ENCODE measurements at regions not wholly inside any gene's neighbourhood (a gene's known extent, or its start where the extent isn't known, plus 50 kb on each side); places are given as distances from the start of the nearest gene placed in this dataset.

DNA sequence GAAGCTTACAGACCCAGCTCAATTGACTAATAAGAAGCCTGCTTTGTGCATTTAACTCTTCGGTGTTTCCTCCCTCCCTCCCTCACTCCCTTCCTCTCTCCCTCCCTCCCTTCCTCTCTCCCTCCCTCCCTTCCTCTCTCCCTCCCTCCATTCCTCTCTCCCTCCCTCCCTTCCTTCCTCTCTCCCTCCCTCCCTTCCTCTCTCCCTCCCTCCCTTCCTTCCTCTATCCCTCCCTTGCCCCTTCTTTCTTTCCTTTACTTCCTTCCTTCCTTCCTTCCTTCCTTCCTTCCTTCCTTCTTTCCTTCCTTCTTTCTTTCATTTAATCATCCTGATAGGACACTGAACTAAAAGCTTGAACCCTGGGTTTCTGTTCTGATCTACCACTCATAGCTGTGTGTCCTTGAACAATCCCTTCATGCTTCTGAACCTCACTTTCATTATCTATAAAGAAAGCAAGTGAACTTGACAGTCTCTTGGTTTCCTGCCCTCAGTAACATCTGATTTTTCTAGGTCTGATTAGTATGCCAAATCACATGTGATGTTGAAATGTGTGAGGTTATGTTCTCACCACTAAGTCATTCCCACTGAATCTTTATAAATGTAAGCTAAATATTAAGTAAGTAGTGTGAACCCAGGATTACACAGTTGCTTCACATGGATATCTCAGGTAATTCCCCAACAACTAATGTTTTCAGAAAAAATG, 132.3 kb upstream of the BMP2 start:
- DNase-seq (no peak), ATAC-seq (ENCODE audit: low FRiP score in 2 of 2) (no peak)
- 55 to 89% methylated on average over 1 of the region's 1 CpG for WGBS, 2 donors

DNA sequence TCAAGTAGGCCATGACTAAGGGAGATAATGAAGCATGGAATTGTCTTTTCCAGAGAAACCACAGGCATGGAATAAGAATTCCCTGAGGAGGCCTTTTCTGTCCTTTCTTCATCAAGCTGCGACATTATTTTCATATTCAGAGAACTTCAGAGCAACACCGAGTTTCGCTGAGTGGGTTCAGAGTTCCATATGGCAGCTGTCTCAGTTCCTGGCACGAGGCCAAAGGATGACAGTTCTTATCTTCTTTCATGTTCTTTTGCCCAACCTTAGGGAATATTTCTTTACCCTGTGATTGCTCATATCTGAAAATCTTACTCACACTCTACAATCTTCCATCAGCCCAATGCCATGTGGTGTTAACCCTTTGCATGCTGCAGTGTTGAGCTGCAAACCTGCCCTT, 135.3 kb upstream of the BMP2 start:
- H3K27ac ChIP-seq: no peak overlapping the region
- 59 to 65% methylated on average over 4 of the region's 4 CpGs for WGBS, 2 donors
- no peak for ATAC-seq (ENCODE audit: low FRiP score in 2 of 2)
- no peak overlapping the region for H3K4me3 ChIP-seq
- no peaks in the 10 kb centered on the region for H3K36me3 ChIP-seq
- no peaks in the 10 kb centered on the region for H3K9me3 ChIP-seq
- no peaks in the 10 kb centered on the region for H3K27me3 ChIP-seq
- DNase-seq: no peak
- peaks cover 0 to 9% (median 2%) of the 10 kb centered on the region in 4 donors for H3K4me1 ChIP-seq
- TF ChIP-seq CTCF (IDR thresholded peaks at IDR 0.05) (no peak), EP300 (IDR thresholded peaks at IDR 0.05) (no peak), POLR2A (IDR thresholded peaks at IDR 0.05) (no peak), POLR2AphosphoS5 (IDR thresholded peaks at IDR 0.05) (no peak)

More for the DNA sequence above, 132.3 kb upstream of the BMP2 start:
- Histone ChIP-seq H3K27ac (no peak overlapping the region), H3K36me3 (no peaks in the 10 kb centered on the region), H3K9me3 (no peaks in the 10 kb centered on the region), H3K4me3 (no peak overlapping the region), H3K27me3 (no peaks in the 10 kb centered on the region), H3K4me1 (peaks cover 0 to 10% (median 2%) of the 10 kb centered on the region in 4 donors)
- TF ChIP-seq CTCF (IDR thresholded peaks at IDR 0.05) (no peak), POLR2AphosphoS5 (IDR thresholded peaks at IDR 0.05) (no peak), EP300 (IDR thresholded peaks at IDR 0.05) (no peak), POLR2A (IDR thresholded peaks at IDR 0.05) (no peak)

GRCh38 chr20:6630514-6630913, 137.0 kb upstream of the BMP2 start:
- Histone ChIP-seq H3K36me3 (no peaks in the 10 kb centered on the region), H3K27ac (no peak overlapping the region), H3K4me1 (no peaks in the 10 kb centered on the region), H3K9me3 (no peaks in the 10 kb centered on the region), H3K4me3 (no peak overlapping the region), H3K27me3 (no peaks in the 10 kb centered on the region)
- TF ChIP-seq POLR2AphosphoS5 (IDR thresholded peaks at IDR 0.05) (no peak), CTCF (IDR thresholded peaks at IDR 0.05) (no peak), POLR2A (IDR thresholded peaks at IDR 0.05) (no peak), EP300 (IDR thresholded peaks at IDR 0.05) (no peak)
- 21 to 30% methylated on average over 2 of the region's 2 CpGs for WGBS, 2 donors
- ATAC-seq (ENCODE audit: low FRiP score in 2 of 2): no peak
- no peak for DNase-seq

DNA sequence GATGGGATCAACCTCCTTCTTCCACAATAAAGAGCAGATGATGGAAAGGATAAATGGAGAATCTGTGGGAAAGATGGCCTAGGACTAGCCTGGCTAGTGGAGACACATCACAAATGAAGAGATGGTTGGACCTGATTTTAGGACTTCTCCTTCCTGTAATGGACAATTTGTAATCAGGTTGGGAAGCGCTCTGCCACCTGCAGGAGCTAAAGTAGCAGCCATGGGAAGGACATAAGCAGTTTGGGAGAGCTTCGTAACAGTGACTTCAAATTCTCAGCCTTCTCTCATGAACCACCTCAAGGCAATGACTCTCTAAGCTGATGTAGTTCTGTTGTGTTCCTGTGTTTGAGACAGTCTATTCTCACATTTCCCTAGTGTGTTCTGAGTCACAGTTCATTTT, 137.9 kb upstream of the BMP2 start:
- Histone ChIP-seq H3K36me3 (no peaks in the 10 kb centered on the region), H3K27me3 (no peaks in the 10 kb centered on the region), H3K4me1 (no peaks in the 10 kb centered on the region), H3K27ac (no peak overlapping the region), H3K9me3 (no peaks in the 10 kb centered on the region), H3K4me3 (no peak overlapping the region)
- WGBS, 2 donors: 83 to 88% methylated on average over 2 of the region's 2 CpGs
- ATAC-seq (ENCODE audit: low FRiP score in 2 of 2) (no peak), DNase-seq (no peak)
- TF ChIP-seq POLR2AphosphoS5 (IDR thresholded peaks at IDR 0.05): no peak

GRCh38 chr20:6626805-6627204, 140.7 kb upstream of the BMP2 start:
- Histone ChIP-seq H3K4me1 (no peaks in the 10 kb centered on the region), H3K36me3 (no peaks in the 10 kb centered on the region), H3K9me3 (no peaks in the 10 kb centered on the region), H3K27ac (no peak overlapping the region), H3K27me3 (no peaks in the 10 kb centered on the region), H3K4me3 (no peak overlapping the region)
- WGBS, 2 donors: 74 to 81% methylated on average over 5 of the region's 5 CpGs
- no peak for TF ChIP-seq POLR2AphosphoS5 (IDR thresholded peaks at IDR 0.05)
- TF ChIP-seq CTCF (IDR thresholded peaks at IDR 0.05): no peak
- no peak for TF ChIP-seq EP300 (IDR thresholded peaks at IDR 0.05)
- no peak for TF ChIP-seq POLR2A (IDR thresholded peaks at IDR 0.05)
- no peak for ATAC-seq (ENCODE audit: low FRiP score in 2 of 2)
- no peak for DNase-seq

Data from upper lobe of left lung (tissue), 6 donors.